Activated CD8-positive, alpha-beta T cell treated with anti-CD3 and anti-CD28 coated beads for 36 hours (primary cell): ENCODE measurements at regions not wholly inside any gene's neighbourhood (a gene's known extent, or its start where the extent isn't known, plus 50 kb on each side); places are given as distances from the start of the nearest gene placed in this dataset.

Experiments
- ATAC-seq: fragments of 200-7000 bp; cut with Tn5 transposase; one replicate; pipeline ENCODE4 v1.10.0; 2021; ENCODE audit warnings: mild to moderate bottlenecking, moderate library complexity
- CTCF ChIA-PET: fragments of 350-600 bp; sonication (Branson Sonifier 250); formaldehyde crosslinking; loops from one replicate; lab custom pipeline; 2021; ENCODE audit warnings: antibody characterized with exemption; lab: Charles Lee
- POLR2A ChIA-PET: fragments of 350-600 bp; sonication (Branson Sonifier 250); formaldehyde crosslinking; loops from one replicate; lab custom pipeline; 2021; ENCODE audit warnings: antibody characterized with exemption; lab: Charles Lee
- DNase-seq: peaks from one replicate; pipeline ENCODE4 v3.0.0-alpha.2; 2020
- H3K27ac Mint-ChIP-seq: one replicate; pipeline ENCODE4 v1.8.0; 2021; ENCODE audit warnings: mild to moderate bottlenecking, mixed read lengths
- H3K27me3 Mint-ChIP-seq: one replicate; pipeline ENCODE4 v1.8.0; 2021; ENCODE audit warnings: mixed read lengths
- H3K36me3 Mint-ChIP-seq: one replicate; pipeline ENCODE4 v1.8.0; 2021; ENCODE audit warnings: low read depth, mixed read lengths
- H3K4me1 Mint-ChIP-seq: one replicate; pipeline ENCODE4 v1.8.0; 2021; ENCODE audit warnings: low read depth, mixed read lengths
- H3K4me3 Mint-ChIP-seq: one replicate; pipeline ENCODE4 v1.8.0; 2021; ENCODE audit warnings: mild to moderate bottlenecking, moderate library complexity, mixed read lengths
- H3K9me3 Mint-ChIP-seq: one replicate; pipeline ENCODE4 v1.8.0; 2021; ENCODE audit warnings: mixed read lengths
- CTCF ChIP-seq: fragments of 200-600 bp; IDR thresholded peaks from one replicate; pipeline ENCODE4 v1.8.0; 2022; ENCODE audit warnings: antibody characterized with exemption, mild to moderate bottlenecking
- intact Hi-C: fragments of 100-400 bp; cut with micrococcal nuclease; formaldehyde crosslinking; loops from one replicate; pipeline ENCODE4 v1.10.0; 2022

DNA sequence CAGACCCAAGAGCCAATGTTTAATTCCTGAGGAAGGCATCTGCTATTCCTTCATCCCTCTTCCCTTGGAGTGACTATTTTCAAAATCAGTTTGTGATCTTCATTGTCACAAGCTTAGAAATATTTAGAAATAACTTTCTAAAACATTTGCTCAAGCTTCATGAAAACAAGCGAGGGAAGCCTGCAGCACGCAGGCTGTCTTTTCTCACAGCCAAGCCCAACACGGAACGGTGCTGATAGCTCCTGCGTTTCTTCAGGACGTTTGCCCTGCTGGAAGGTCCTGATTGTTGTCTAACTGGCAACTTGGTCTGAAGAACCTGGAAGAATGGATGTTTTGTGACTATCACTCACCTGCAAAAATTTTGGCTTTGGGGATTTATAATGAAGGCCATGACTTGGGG, 152.5 kb downstream of the FGF9 start:
- Mint-ChIP-seq H3K36me3 (no peaks in the 10 kb centered on the region), H3K9me3 (no peaks in the 10 kb centered on the region), H3K4me3 (no peak overlapping the region), H3K27ac (no peak overlapping the region), H3K27me3 (no peaks in the 10 kb centered on the region), H3K4me1 (no peaks in the 10 kb centered on the region)
- ATAC-seq (no peak), DNase-seq (no peak)
- CTCF ChIA-PET = no interaction called here
- no peak for TF ChIP-seq CTCF
- intact Hi-C loops = no loop called here
- POLR2A ChIA-PET = no interaction called here

GRCh38 chr13:21823949-21824348, 153.1 kb downstream of the FGF9 start:
- Mint-ChIP-seq H3K4me1 (no peaks in the 10 kb centered on the region), H3K27me3 (no peaks in the 10 kb centered on the region), H3K4me3 (no peak overlapping the region), H3K27ac (no peak overlapping the region), H3K9me3 (no peaks in the 10 kb centered on the region), H3K36me3 (no peaks in the 10 kb centered on the region)
- ChIA-PET POLR2A (no interaction called here), CTCF (no interaction called here)
- intact Hi-C loops = no loop called here
- no peak for DNase-seq
- TF ChIP-seq CTCF = no peak
- no peak for ATAC-seq

DNA sequence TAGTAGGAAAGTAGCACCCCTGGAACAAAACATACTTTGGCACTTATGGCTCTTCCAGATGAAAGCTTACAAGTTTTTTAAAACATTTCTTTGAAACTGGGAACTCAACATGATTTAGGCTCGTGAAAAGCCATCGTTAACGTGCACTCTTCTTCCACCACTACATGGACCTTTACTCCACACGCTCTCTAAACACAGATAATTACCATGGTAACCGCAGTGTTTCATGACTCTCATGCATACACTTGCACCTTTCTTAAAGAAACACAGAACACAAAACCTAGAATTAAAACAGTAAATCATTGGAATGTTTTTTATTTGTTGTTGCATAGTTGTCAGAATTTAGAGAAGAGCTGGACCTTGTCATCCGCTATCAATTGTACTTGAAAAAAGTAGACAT, 154.3 kb downstream of the FGF9 start:
- ChIA-PET CTCF (no interaction called here), POLR2A (no interaction called here)
- no peak overlapping the region for H3K4me3 Mint-ChIP-seq
- no peaks in the 10 kb centered on the region for H3K4me1 Mint-ChIP-seq
- H3K9me3 Mint-ChIP-seq = no peaks in the 10 kb centered on the region
- intact Hi-C loops = no loop called here
- no peak overlapping the region for H3K27ac Mint-ChIP-seq
- DNase-seq (no peak), ATAC-seq (no peak)
- H3K36me3 Mint-ChIP-seq = no peaks in the 10 kb centered on the region
- no peak for TF ChIP-seq CTCF
- no peaks in the 10 kb centered on the region for H3K27me3 Mint-ChIP-seq

DNA sequence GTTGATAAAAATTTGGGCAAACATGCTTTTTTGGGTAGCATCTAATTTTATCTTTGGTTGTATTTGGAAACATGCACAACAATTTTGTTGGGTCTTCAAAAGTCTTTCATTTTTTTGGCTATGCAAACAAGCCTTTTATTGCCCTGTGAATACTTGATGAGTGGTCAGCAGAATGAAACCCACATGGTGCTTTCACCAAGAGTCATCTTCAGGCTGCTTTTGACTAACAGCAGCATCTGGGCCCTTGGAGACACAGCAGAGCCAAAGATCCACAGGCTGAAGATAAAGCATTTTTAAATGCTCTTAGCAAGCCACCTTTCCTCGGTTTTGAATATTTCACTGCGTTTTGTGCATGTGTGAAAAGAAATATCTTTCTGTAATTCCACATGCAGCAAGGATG, 154.9 kb downstream of the FGF9 start:
- Mint-ChIP-seq H3K36me3 (no peaks in the 10 kb centered on the region), H3K4me1 (no peaks in the 10 kb centered on the region), H3K4me3 (no peak overlapping the region), H3K9me3 (no peaks in the 10 kb centered on the region), H3K27me3 (no peaks in the 10 kb centered on the region), H3K27ac (no peak overlapping the region)
- DNase-seq (no peak), ATAC-seq (no peak)
- CTCF ChIA-PET = no interaction called here
- no peak for TF ChIP-seq CTCF
- POLR2A ChIA-PET = no interaction called here
- intact Hi-C loops = no loop called here

DNA sequence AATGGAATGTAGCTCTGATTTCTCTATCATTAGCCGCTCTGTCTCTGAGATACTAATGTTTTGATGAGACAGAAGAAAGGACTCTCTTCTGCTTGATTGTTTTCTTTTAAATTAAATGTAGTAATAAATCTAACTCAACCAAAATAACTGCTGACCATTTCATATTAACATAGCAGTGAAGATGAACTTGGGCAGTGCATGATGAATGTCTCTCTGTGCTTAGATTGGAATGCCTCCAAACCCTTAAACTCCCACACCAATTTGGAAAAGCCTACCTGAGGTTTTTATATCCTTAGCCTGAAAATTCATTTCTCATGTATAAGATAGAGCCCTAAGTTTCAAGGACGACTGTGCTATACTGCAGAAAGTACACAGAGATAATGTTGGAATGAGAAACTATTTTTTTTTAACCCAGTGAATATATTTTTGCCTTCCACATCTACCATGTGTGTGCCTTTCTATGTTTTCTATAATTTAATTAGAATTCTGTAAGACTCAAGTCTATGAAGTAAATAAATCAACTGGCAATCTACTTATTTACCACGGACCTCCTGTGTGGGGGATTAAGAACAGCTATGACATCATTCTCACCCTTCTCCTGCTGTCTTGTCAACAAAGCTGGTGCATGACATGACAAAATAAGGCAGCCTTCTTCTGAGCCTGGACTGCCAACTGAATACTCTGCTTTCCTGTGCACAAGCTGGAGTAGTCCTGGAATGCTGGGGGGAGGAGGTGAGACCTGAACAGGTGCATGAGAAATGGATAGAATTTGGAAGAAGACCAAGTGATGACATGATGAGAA, 155.5 kb downstream of the FGF9 start:
- Mint-ChIP-seq H3K27ac (no peak overlapping the region), H3K4me3 (no peak overlapping the region), H3K36me3 (no peaks in the 10 kb centered on the region), H3K9me3 (no peaks in the 10 kb centered on the region), H3K27me3 (no peaks in the 10 kb centered on the region), H3K4me1 (no peaks in the 10 kb centered on the region)
- ATAC-seq (no peak), DNase-seq (no peak)
- intact Hi-C loops = no loop called here
- no peak for TF ChIP-seq CTCF
- CTCF ChIA-PET = no interaction called here
- POLR2A ChIA-PET = no interaction called here
